ENCODE measurements at regions not wholly inside any gene's neighbourhood (a gene's known extent, or its start where the extent isn't known, plus 50 kb on each side); places are given as distances from the start of the nearest gene placed in this dataset.

DNA sequence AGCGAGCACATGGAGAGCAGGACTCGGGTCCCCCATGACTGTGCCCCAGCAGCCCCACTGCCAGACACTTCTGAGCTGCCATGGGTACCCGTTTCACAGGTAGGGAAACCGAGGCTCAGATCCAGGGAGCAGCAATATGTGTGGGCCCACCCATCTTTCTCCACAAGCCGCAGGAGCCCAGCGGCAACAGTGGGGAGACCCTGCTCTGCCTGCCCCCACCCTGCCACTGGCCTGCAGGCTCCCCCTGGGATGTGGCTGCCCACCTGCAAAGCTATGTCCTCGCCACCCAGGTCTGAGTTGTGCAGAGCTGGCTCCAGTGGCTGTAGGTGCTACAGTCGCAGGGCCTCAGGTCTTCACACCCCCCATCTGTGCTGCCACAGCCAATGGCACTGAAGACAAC, 50.6 kb upstream of the C1QTNF9B start:
- DNase-seq (ENCODE audit: low read depth) = no peak
- TF ChIP-seq CTCF (conservative IDR thresholded peaks at IDR 0.05; ENCODE audit: control insufficient read depth, insufficient read depth, low read depth, low read length) = no peak
- H3K4me3 ChIP-seq (ENCODE audit: control insufficient read depth, low read depth, low read length) = no peak overlapping the region

GRCh38 chr13:23949200-23949599, 51.9 kb upstream of the C1QTNF9B start:
- no peak for TF ChIP-seq CTCF (conservative IDR thresholded peaks at IDR 0.05; ENCODE audit: control insufficient read depth, insufficient read depth, low read depth, low read length)
- DNase-seq (ENCODE audit: low read depth) = no peak
- H3K4me3 ChIP-seq (ENCODE audit: control insufficient read depth, low read depth, low read length) = no peak overlapping the region

GRCh38 chr13:23949736-23950135, 52.4 kb upstream of the C1QTNF9B start:
- no peak for DNase-seq (ENCODE audit: low read depth)
- no peak for TF ChIP-seq CTCF (conservative IDR thresholded peaks at IDR 0.05; ENCODE audit: control insufficient read depth, insufficient read depth, low read depth, low read length)
- H3K4me3 ChIP-seq (ENCODE audit: control insufficient read depth, low read depth, low read length) = no peak overlapping the region

DNA sequence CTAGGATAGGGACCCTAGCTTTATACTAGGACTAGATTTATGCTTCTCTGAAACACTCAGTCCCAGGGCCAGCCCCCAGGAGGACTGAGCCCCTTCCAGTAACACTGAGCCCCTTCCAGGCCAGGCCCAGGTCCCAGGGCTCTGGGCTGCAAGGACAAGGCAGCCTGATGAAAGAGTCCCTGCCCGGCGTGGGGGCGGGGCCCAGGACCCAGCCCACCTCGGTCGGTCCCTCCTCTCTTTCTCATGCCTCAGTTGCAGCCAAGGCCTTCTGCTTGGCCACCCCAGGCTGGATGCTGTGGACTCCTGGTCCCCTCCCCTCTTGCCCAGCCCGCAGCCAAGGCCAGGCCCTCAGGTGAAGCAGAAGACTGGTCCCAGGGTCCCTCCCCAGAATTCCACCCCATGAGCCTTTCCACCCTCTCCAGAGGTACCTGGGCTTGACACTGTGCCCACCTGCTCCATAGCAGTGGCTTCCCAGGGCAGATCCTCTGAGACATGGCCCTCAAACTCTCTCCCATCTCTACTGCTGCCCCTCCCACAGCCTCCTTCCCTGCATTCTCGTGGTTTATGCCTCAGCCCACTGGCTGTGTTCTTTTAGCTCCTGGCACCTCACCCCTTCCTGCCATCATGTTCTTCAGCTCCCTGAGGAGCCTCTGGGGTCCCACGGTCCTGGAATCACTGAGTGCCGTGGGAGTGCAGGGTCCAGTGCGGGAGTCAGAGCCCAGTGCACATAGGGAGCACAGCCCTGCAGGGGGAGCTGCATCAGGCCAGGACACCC, 53.6 kb upstream of the C1QTNF9B start:
- DNase-seq (ENCODE audit: low read depth) = no peak
- H3K4me3 ChIP-seq (ENCODE audit: control insufficient read depth, low read depth, low read length) = no peak overlapping the region
- TF ChIP-seq CTCF (conservative IDR thresholded peaks at IDR 0.05; ENCODE audit: control insufficient read depth, insufficient read depth, low read depth, low read length) = no peak

GRCh38 chr13:23952796-23953195, 55.5 kb upstream of the C1QTNF9B start:
- no peak for TF ChIP-seq CTCF (conservative IDR thresholded peaks at IDR 0.05; ENCODE audit: control insufficient read depth, insufficient read depth, low read depth, low read length)
- H3K4me3 ChIP-seq (ENCODE audit: control insufficient read depth, low read depth, low read length) = no peak overlapping the region

DNA sequence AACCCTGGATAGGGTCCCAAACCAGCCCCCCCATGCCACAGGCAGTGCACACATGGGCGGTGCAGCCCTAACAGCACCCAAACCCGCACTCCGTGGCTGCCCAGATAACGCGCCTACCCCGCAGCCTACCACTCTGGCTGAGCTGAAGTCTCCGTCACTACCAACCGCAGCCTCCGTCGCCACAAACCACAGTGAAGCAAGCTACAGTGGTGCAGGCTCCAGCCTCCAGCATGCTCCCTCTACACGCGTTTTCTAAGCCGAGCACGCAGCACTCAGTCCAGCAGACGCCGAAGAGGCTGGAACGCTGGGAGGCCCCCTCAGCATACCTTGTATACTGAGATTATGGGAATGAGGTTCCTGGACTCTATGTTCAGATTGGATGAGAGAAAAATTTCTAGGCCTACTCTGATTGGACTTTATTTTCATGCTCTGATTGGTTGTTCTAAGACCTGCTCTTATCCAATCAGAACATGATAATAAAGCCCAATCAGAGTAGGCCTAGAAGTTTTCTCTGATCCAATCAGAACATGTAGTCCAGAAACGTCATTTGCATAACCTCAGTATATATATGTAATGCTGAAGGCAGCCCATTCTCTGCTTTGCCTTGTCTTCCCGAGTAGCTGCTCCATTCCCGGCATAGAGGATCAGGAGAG, 56.7 kb upstream of the C1QTNF9B start:
- TF ChIP-seq CTCF (conservative IDR thresholded peaks at IDR 0.05; ENCODE audit: control insufficient read depth, insufficient read depth, low read depth, low read length) = no peak
- DNase-seq (ENCODE audit: low read depth) = no peak
- H3K4me3 ChIP-seq (ENCODE audit: control insufficient read depth, low read depth, low read length) = no peak overlapping the region

More at GRCh38 chr13:23952796-23953195, 55.5 kb upstream of the C1QTNF9B start:
- DNase-seq (ENCODE audit: low read depth) = no peak

Data from fibroblast of mammary gland (primary cell).